H1 (cell line): ENCODE measurements at regions not wholly inside any gene's neighbourhood (a gene's known extent, or its start where the extent isn't known, plus 50 kb on each side); places are given as distances from the start of the nearest gene placed in this dataset.

Experiments
- CTCF ChIA-PET: fragments of 300-600 bp; sonication (Branson Sonifier 250); formaldehyde crosslinking; loops from one replicate; lab custom pipeline; 2021; ENCODE audit not compliant: partially characterized antibody; lab: Charles Lee
- POLR2A ChIA-PET: fragments of 300-600 bp; sonication (Branson Sonifier 250); formaldehyde crosslinking; loops from one replicate; lab custom pipeline; 2021; ENCODE audit warnings: inconsistent platforms; ENCODE audit not compliant: partially characterized antibody; lab: Charles Lee
- DNase-seq, 2 experiments: peaks; one replicate each; pipeline versions ENCODE4 v3.0.0 to v3.0.0-alpha.2; 2010 to 2022; ENCODE audit warnings: low spot score in 2 of 2, low read depth in 1 of 2, mixed read lengths in 1 of 2
- FAIRE-seq: peaks from 2 replicates; lab custom pipeline; 2011; peaks lifted over from hg19 to GRCh38; lab: Jason Lieb, UNC
- H2AFZ ChIP-seq: 2 replicates; pipeline ENCODE4 v1.8.1; 2012; ENCODE audit warnings: low read length, inconsistent platforms
- H2AK5ac ChIP-seq: 2 replicates; pipeline ENCODE4 v1.6.1; 2013; ENCODE audit warnings: low read depth, low read length
- H2BK120ac ChIP-seq: replicated peaks from 2 replicates; pipeline ENCODE3; 2013; ENCODE audit warnings: low read depth, low read length, inconsistent platforms
- H2BK12ac ChIP-seq: 2 replicates; pipeline ENCODE4 v1.6.1; 2013; ENCODE audit warnings: low read depth, low read length
- H2BK15ac ChIP-seq: 2 replicates; pipeline ENCODE4 v1.6.1; 2013; ENCODE audit warnings: low read length
- H2BK20ac ChIP-seq: 2 replicates; pipeline ENCODE4 v1.6.1; 2013; ENCODE audit warnings: low read length
- H2BK5ac ChIP-seq: 2 replicates; pipeline ENCODE4 v1.6.1; 2013; ENCODE audit warnings: low read depth, low read length
- H3K14ac ChIP-seq: 2 replicates; pipeline ENCODE4 v1.6.1; 2013; ENCODE audit warnings: inconsistent platforms; ENCODE audit not compliant: insufficient read length
- H3K18ac ChIP-seq: 2 replicates; pipeline ENCODE4 v1.6.1; 2013; ENCODE audit warnings: low read length; ENCODE audit errors: extremely low read depth
- H3K23ac ChIP-seq: 2 replicates; pipeline ENCODE4 v1.6.1; 2013; ENCODE audit warnings: inconsistent platforms; ENCODE audit not compliant: insufficient read length
- H3K23me2 ChIP-seq: 2 replicates; pipeline ENCODE4 v1.6.1; 2013; ENCODE audit warnings: low read depth, low read length
- H3K27ac ChIP-seq: 2 replicates; pipeline ENCODE4 v1.6.1; 2011; ENCODE audit warnings: low read depth, low read length, inconsistent platforms
- H3K27me3 ChIP-seq, 4 experiments: replicated peaks in 1 of 4; 1 replicate in 1 of 4; 2 replicates in 3 of 4; pipeline versions ENCODE4 v1.6.1 to v1.8.1; 2011 to 2013; ENCODE audit warnings: low read length in 3 of 4, mild to moderate bottlenecking in 3 of 4, inconsistent platforms in 2 of 4, mixed read lengths in 2 of 4, moderate library complexity in 1 of 4; ENCODE audit not compliant: control insufficient read depth in 3 of 4, insufficient read depth in 3 of 4; ENCODE audit errors: extremely low read depth in 1 of 4
- H3K36me3 ChIP-seq, 4 experiments: 2 replicates each; pipeline versions ENCODE4 v1.6.1 to v1.8.1; 2011 to 2013; ENCODE audit warnings: mild to moderate bottlenecking in 4 of 4, low read length in 3 of 4, moderate library complexity in 2 of 4, control low read depth in 1 of 4, inconsistent platforms in 1 of 4; ENCODE audit not compliant: insufficient read depth in 4 of 4, control insufficient read depth in 2 of 4
- H3K4ac ChIP-seq: replicated peaks from 2 replicates; pipeline ENCODE3; 2013; ENCODE audit warnings: low read length, low read depth, mixed read lengths, inconsistent platforms; ENCODE audit not compliant: insufficient read length
- H3K4me1 ChIP-seq, 4 experiments: replicated peaks in 1 of 4; 1 replicate in 1 of 4; 2 replicates in 3 of 4; pipeline versions ENCODE4 v1.6.1 to v1.8.1; 2011 to 2013; ENCODE audit warnings: low read length in 3 of 4, inconsistent platforms in 2 of 4, mixed read lengths in 1 of 4; ENCODE audit not compliant: insufficient read depth in 4 of 4, control insufficient read depth in 3 of 4
- H3K4me2 ChIP-seq, 2 experiments: 2 replicates each; pipeline versions ENCODE4 v1.6.1 to v1.8.1; 2011 to 2013; ENCODE audit warnings: low read depth in 2 of 2, low read length in 2 of 2, control low read depth in 1 of 2, inconsistent platforms in 1 of 2, mild to moderate bottlenecking in 1 of 2; ENCODE audit not compliant: insufficient read depth in 1 of 2
- H3K4me3 ChIP-seq, 4 experiments: fragments of 200-600, 300-600 bp in 1 of 4; sonication (generic), shearing (Covaris generic), sonication (Bioruptor Twin) in 1 of 4; 2 replicates each; pipeline versions ENCODE4 v1.5.1 to v1.8.1; 2011 to 2016; ENCODE audit warnings: low read length in 4 of 4, low read depth in 3 of 4, control low read depth in 2 of 4, inconsistent platforms in 2 of 4, mild to moderate bottlenecking in 2 of 4, mixed read lengths in 1 of 4, moderate library complexity in 1 of 4; ENCODE audit not compliant: insufficient read depth in 2 of 4; ENCODE audit errors: extremely low read depth in 1 of 4
- H3K56ac ChIP-seq: replicated peaks from 2 replicates; pipeline ENCODE3; 2013; ENCODE audit warnings: low read depth, mild to moderate bottlenecking, mixed read lengths, low read length, inconsistent platforms; ENCODE audit not compliant: insufficient read length
- H3K79me1 ChIP-seq: 2 replicates; pipeline ENCODE4 v1.6.1; 2013; ENCODE audit warnings: low read depth, low read length, control low read depth
- H3K79me2 ChIP-seq, 2 experiments: 2 replicates each; pipeline versions ENCODE4 v1.6.1 to v1.8.1; 2012 to 2013; ENCODE audit warnings: low read length in 2 of 2, mild to moderate bottlenecking in 2 of 2, inconsistent platforms in 1 of 2; ENCODE audit not compliant: insufficient read depth in 2 of 2, control insufficient read depth in 1 of 2
- H3K9ac ChIP-seq, 4 experiments: replicated peaks in 1 of 4; 1 replicate in 1 of 4; 2 replicates in 3 of 4; pipeline versions ENCODE4 v1.6.1 to v1.8.1; 2011 to 2013; ENCODE audit warnings: low read depth in 3 of 4, low read length in 3 of 4, control low read depth in 2 of 4, mild to moderate bottlenecking in 2 of 4, moderate library complexity in 2 of 4, inconsistent platforms in 1 of 4; ENCODE audit errors: extremely low read depth in 1 of 4
- H3K9me3 ChIP-seq, 2 experiments: 2 replicates each; pipeline versions ENCODE4 v1.6.1 to v1.8.1; 2012 to 2013; ENCODE audit warnings: mild to moderate bottlenecking in 2 of 2, moderate library complexity in 2 of 2, control low read depth in 1 of 2, inconsistent platforms in 1 of 2, low read depth in 1 of 2, low read length in 1 of 2, mixed read lengths in 1 of 2; ENCODE audit not compliant: insufficient read depth in 2 of 2
- H4K20me1 ChIP-seq, 2 experiments: replicated peaks in 1 of 2; 2 replicates each; pipeline versions ENCODE3 to v1.8.1; 2011 to 2013; ENCODE audit warnings: inconsistent platforms in 2 of 2, low read length in 2 of 2, mild to moderate bottlenecking in 1 of 2; ENCODE audit not compliant: insufficient read depth in 2 of 2, control insufficient read depth in 1 of 2
- H4K5ac ChIP-seq: 2 replicates; pipeline ENCODE4 v1.6.1; 2013; ENCODE audit warnings: low read length, low read depth, mixed read lengths, inconsistent platforms; ENCODE audit not compliant: insufficient read length
- H4K8ac ChIP-seq: 2 replicates; pipeline ENCODE4 v1.8.0; 2013; ENCODE audit warnings: mild to moderate bottlenecking, moderate library complexity, low read length, inconsistent platforms; ENCODE audit not compliant: insufficient read depth; ENCODE audit errors: extremely low read depth
- H4K91ac ChIP-seq: replicated peaks from 2 replicates; pipeline ENCODE3; 2013; ENCODE audit warnings: low read length, mixed read lengths, inconsistent platforms; ENCODE audit not compliant: insufficient read length
- CTBP2 ChIP-seq: IDR thresholded peaks from 2 replicates; pipeline ENCODE4 v1.7.0; 2011; ENCODE audit warnings: borderline replicate concordance, mild to moderate bottlenecking, moderate library complexity, mixed read lengths, low read length; ENCODE audit not compliant: insufficient read depth, insufficient read length
- GABPA ChIP-seq: IDR thresholded peaks from 2 replicates; pipeline ENCODE4 v1.6.1; 2011; ENCODE audit warnings: mild to moderate bottlenecking, low read length, moderate library complexity, borderline replicate concordance; ENCODE audit not compliant: insufficient read depth
- NANOG ChIP-seq: IDR thresholded peaks from 2 replicates; pipeline ENCODE4 v1.6.1; 2011; ENCODE audit warnings: low read length, low read depth, mild to moderate bottlenecking, inconsistent platforms; ENCODE audit not compliant: insufficient read depth, poor library complexity, severe bottlenecking
- SIX5 ChIP-seq: IDR thresholded peaks from 2 replicates; pipeline ENCODE4 v1.6.1; 2011; ENCODE audit warnings: mild to moderate bottlenecking, low read depth, low read length
- TCF12 ChIP-seq: IDR thresholded peaks from 2 replicates; pipeline ENCODE4 v1.6.1; 2011; ENCODE audit warnings: low read depth, mild to moderate bottlenecking, low read length
- WGBS, 2 experiments: shearing (Covaris generic) in 1 of 2; methylation state at CpG; one replicate each; pipeline versions ENCODE4 v1.1.6 to v1.1.7; 2013 to 2015; ENCODE audit warnings: low lambda C conversion rate in 2 of 2, mixed read lengths in 2 of 2, inconsistent platforms in 1 of 2, low coverage in 1 of 2, missing lambda C conversion rate in 1 of 2; ENCODE audit not compliant: insufficient replicate concordance in 2 of 2, insufficient coverage in 1 of 2, insufficient read length in 1 of 2; ENCODE audit errors: extremely low coverage in 1 of 2, missing lambda C conversion rate in 1 of 2; 5-methylcytosine and 5-hydroxymethylcytosine counted together

DNA sequence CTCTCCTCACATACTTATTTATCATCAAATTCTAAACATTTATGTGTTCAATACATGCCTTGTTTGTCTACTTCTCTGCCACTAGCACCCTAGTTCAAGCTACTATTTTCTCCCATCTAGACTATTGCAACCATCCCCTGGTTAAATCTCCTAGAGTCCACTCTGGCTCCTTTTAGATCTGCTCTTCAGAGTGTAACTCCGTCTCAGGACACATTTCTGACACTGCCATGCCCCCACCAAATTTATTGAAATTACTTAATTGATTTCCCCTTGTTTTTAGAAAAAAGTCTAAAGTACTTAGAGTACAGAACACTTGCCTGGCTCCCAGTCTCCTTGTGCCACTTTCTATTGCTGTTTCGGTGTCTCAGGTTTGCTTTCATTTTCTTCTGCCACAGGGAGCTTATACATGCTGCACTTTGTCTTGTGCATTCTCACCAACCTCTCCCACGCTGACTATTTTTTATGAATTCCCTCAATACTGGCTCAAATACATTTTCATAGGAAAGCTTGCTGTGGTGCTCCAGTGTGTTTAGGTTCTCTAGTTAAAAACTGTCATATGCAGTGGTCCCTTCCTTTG, 792.3 kb downstream of the DIPK2A start:
- Histone ChIP-seq H3K23me2 (no peaks in the 10 kb centered on the region; the same call in 1 of the 2 replicates), H4K8ac (no peak overlapping the region), H2BK20ac (no peak overlapping the region), H2BK12ac (no peak overlapping the region), H2AK5ac (no peak overlapping the region), H4K91ac (no peak overlapping the region), H3K4me1 (no peaks in the 10 kb centered on the region), H3K27ac (no peak overlapping the region; the same call in 1 of the 2 replicates), H3K36me3 (no peaks in the 10 kb centered on the region), H4K20me1 (no peaks in the 10 kb centered on the region), H3K18ac (no peak overlapping the region), H3K23ac (no peak overlapping the region), H3K9ac (no peak overlapping the region), H3K4me2 (no peak overlapping the region), H3K79me1 (no peaks in the 10 kb centered on the region), H3K4ac (no peak overlapping the region), H2BK15ac (no peak overlapping the region), H4K5ac (no peak overlapping the region), H3K56ac (no peak overlapping the region), H3K4me3 (no peak overlapping the region), H2BK120ac (no peak overlapping the region), H3K14ac (no peak overlapping the region), H3K27me3 (no peaks in the 10 kb centered on the region), H2AFZ (0 out of 2 replicates have a peak overlapping the region, but pooled peaks have one; percentile 7), H3K9me3 (no peaks in the 10 kb centered on the region), H2BK5ac (no peak overlapping the region), H3K79me2 (no peaks in the 10 kb centered on the region)
- DNase-seq (no peak), FAIRE-seq (no peak)
- WGBS, 2 experiments = 87% methylated on average over 3 of the region's 3 CpGs; no CpG with 5 or more reads in 1 of the 2 experiments
- TF ChIP-seq NANOG = no peak
- TF ChIP-seq CTBP2 = no peak
- no peak for TF ChIP-seq GABPA
- no peak for TF ChIP-seq TCF12
- no peak for TF ChIP-seq SIX5
- ChIA-PET POLR2A (no interaction called here), CTCF (interaction anchor here (0.6 to 1.8 kb wide), 4 partner anchors 13 to 275 kb away, joined by 3 to 5 read pairs (median 3); no protein-coding TSS in a partner anchor)
